ENCODE measurements at regions not wholly inside any gene's neighbourhood (a gene's known extent, or its start where the extent isn't known, plus 50 kb on each side); places are given as distances from the start of the nearest gene placed in this dataset.

DNA sequence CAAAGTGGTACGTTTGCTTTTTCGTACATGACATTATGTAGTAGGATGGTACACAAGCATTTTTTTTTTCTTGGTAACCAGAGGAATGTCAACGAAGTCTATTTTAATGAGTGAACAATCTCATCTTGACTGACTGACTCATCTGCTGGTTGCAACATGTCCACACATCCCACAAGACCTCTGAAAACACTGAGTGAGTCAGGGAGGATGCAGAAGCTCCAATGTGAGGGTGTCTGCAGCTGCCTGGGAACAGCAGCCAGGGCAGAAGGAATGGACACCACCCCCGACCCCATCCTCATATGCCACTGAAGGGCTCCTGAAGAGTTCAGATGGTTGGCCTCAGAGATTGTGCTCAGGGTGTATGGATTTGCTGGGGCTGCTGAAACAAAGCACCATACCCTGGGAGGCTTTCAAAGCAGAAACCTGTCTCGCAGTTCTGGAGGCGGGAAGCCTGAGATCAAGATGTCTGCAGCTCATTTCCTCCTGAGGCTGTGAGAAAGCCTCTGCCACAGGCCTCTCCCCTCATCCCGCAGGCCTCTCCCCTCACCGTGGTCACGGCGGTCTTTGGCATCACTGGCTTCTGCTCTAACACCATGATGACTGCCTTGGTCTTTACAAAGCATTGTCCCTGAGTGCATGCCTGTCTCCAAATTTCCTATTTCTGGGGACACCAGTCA lies 124.6 kb downstream of the LRATD1 start:
- TF ChIP-seq, protein P1, sequence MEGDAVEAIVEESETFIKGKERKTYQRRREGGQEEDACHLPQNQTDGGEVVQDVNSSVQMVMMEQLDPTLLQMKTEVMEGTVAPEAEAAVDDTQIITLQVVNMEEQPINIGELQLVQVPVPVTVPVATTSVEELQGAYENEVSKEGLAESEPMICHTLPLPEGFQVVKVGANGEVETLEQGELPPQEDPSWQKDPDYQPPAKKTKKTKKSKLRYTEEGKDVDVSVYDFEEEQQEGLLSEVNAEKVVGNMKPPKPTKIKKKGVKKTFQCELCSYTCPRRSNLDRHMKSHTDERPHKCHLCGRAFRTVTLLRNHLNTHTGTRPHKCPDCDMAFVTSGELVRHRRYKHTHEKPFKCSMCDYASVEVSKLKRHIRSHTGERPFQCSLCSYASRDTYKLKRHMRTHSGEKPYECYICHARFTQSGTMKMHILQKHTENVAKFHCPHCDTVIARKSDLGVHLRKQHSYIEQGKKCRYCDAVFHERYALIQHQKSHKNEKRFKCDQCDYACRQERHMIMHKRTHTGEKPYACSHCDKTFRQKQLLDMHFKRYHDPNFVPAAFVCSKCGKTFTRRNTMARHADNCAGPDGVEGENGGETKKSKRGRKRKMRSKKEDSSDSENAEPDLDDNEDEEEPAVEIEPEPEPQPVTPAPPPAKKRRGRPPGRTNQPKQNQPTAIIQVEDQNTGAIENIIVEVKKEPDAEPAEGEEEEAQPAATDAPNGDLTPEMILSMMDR (conservative IDR thresholded peaks at IDR 0.05), result no peak
- TF ChIP-seq ZFX (IDR thresholded peaks at IDR 0.05), result no peak

Measured in C4-2B (cell line).